ENCODE measurements at regions not wholly inside any gene's neighbourhood (a gene's known extent, or its start where the extent isn't known, plus 50 kb on each side); places are given as distances from the start of the nearest gene placed in this dataset.
"Not testable (repeated sequence)": the region's sequence is repeated elsewhere in the genome, so short reads cannot be mapped to it uniquely, and the experiment has no call there.

- DNase-seq: no peak
These were observed 50.2 kb upstream of the DACT2 start for GRCh38 chr6:168369786-168370185.

GRCh38 chr6:168370310-168370991 is 50.9 kb upstream of the DACT2 start:
- DNase-seq: peak in 4 of 6 experiments; percentile 10 to 59 (median 14)

GRCh38 chr6:168371185-168371584 is 51.6 kb upstream of the DACT2 start:
- no peak for DNase-seq

GRCh38 chr6:168371618-168371980 is 52.0 kb upstream of the DACT2 start:
- DNase-seq: no peak

- DNase-seq: no peak
These were observed 52.6 kb upstream of the DACT2 start for GRCh38 chr6:168371981-168372711.

GRCh38 chr6:168372889-168373288 is 53.3 kb upstream of the DACT2 start:
- DNase-seq: no peak

- DNase-seq: no peak
These were observed 53.8 kb upstream of the DACT2 start for GRCh38 chr6:168373389-168373788.

- DNase-seq: no peak
These were observed 54.5 kb upstream of the DACT2 start for GRCh38 chr6:168374051-168374502.

- no peak for DNase-seq
These were observed 55.0 kb upstream of the DACT2 start for GRCh38 chr6:168374541-168375071.

GRCh38 chr6:168376120-168376519 is 56.5 kb upstream of the DACT2 start:
- DNase-seq: no peak

- DNase-seq: no peak
These were observed 57.4 kb upstream of the DACT2 start for GRCh38 chr6:168376811-168377483.

- no peak for DNase-seq
These were observed 57.9 kb upstream of the DACT2 start for GRCh38 chr6:168377484-168377855.

GRCh38 chr6:168377856-168378832 is 58.6 kb upstream of the DACT2 start:
- no peak for DNase-seq

GRCh38 chr6:168379579-168379978 is 60.0 kb upstream of the DACT2 start:
- DNase-seq: not testable (repeated sequence)

- not testable (repeated sequence) for DNase-seq
These were observed 60.6 kb upstream of the SMOC2 start for GRCh38 chr6:168380166-168380955.

- no peak for DNase-seq
These were observed 59.9 kb upstream of the SMOC2 start for GRCh38 chr6:168380956-168381605.

GRCh38 chr6:168381726-168382458 is 59.1 kb upstream of the SMOC2 start:
- no peak for DNase-seq

GRCh38 chr6:168383062-168383854 is 57.7 kb upstream of the SMOC2 start:
- DNase-seq: no peak

All from stimulated activated naive CD4-positive, alpha-beta T cell (primary cell).